GM12891 (cell line): ENCODE measurements at regions not wholly inside any gene's neighbourhood (a gene's known extent, or its start where the extent isn't known, plus 50 kb on each side); places are given as distances from the start of the nearest gene placed in this dataset.

Experiments used
- DNase-seq: peaks from one replicate; pipeline ENCODE4 v3.0.0; 2011; ENCODE audit warnings: low spot score; ENCODE audit not compliant: insufficient read length
- FAIRE-seq: peaks from 2 replicates; lab custom pipeline; 2011; peaks lifted over from hg19 to GRCh38; lab: Jason Lieb, UNC
- PAX5 ChIP-seq: IDR thresholded peaks from 2 replicates; pipeline ENCODE4 v1.6.1; 2011; ENCODE audit warnings: low read length, moderate library complexity, mild to moderate bottlenecking; ENCODE audit not compliant: insufficient read depth, severe bottlenecking
- POLR2A ChIP-seq: IDR thresholded peaks from 2 replicates; pipeline ENCODE4 v1.6.1; 2011; ENCODE audit warnings: low read depth, low read length, control low read depth
- POLR2AphosphoS5 ChIP-seq: IDR thresholded peaks from 2 replicates; pipeline ENCODE4 v1.6.1; 2011; ENCODE audit warnings: low read depth, low read length, control low read depth
- POU2F2 ChIP-seq: IDR thresholded peaks from 2 replicates; pipeline ENCODE4 v1.6.1; 2011; ENCODE audit warnings: low read depth, mild to moderate bottlenecking, control low read depth, low read length, moderate library complexity
- SPI1 ChIP-seq: IDR thresholded peaks from 2 replicates; pipeline ENCODE4 v1.6.1; 2011; ENCODE audit warnings: low read depth, low read length, control low read depth
- TAF1 ChIP-seq: IDR thresholded peaks from 2 replicates; pipeline ENCODE4 v1.6.1; 2011; ENCODE audit warnings: low read depth, low read length, control low read depth

- no peak for DNase-seq
- TF ChIP-seq POU2F2 = no peak
- no peak for TF ChIP-seq SPI1
- FAIRE-seq = no peak
These were observed 506.5 kb downstream of the MN1 start for GRCh38 chr22:27295040-27295439.

GRCh38 chr22:27295605-27296004 lies 506.0 kb downstream of the MN1 start:
- TF ChIP-seq PAX5 (no peak), POU2F2 (no peak), POLR2A (no peak), POLR2AphosphoS5 (no peak), SPI1 (no peak), TAF1 (no peak)
- FAIRE-seq = no peak

GRCh38 chr22:27296091-27296675 lies 505.4 kb downstream of the MN1 start:
- FAIRE-seq (no peak), DNase-seq (no peak)
- TF ChIP-seq POLR2AphosphoS5 (no peak), POU2F2 (no peak), TAF1 (no peak), POLR2A (no peak), PAX5 (no peak), SPI1 (no peak)

More at GRCh38 chr22:27295605-27296004, 506.0 kb downstream of the MN1 start:
- DNase-seq = no peak

GRCh38 chr22:27297125-27297524 lies 504.4 kb downstream of the MN1 start:
- TF ChIP-seq POU2F2 (no peak), SPI1 (no peak), POLR2AphosphoS5 (no peak), PAX5 (no peak), TAF1 (no peak), POLR2A (no peak)
- DNase-seq = no peak
- no peak for FAIRE-seq

- FAIRE-seq = no peak
- no peak for DNase-seq
- TF ChIP-seq PAX5 (no peak), SPI1 (no peak), POU2F2 (no peak), TAF1 (no peak), POLR2A (no peak), POLR2AphosphoS5 (no peak)
These were observed 503.2 kb downstream of the MN1 start for GRCh38 chr22:27298332-27298731.

GRCh38 chr22:27298742-27299141 lies 502.8 kb downstream of the MN1 start:
- DNase-seq (no peak), FAIRE-seq (no peak)
- TF ChIP-seq POU2F2 (no peak), TAF1 (no peak), POLR2AphosphoS5 (no peak), PAX5 (no peak), SPI1 (no peak)

- no peak for FAIRE-seq
- no peak for DNase-seq
- TF ChIP-seq POLR2AphosphoS5 = no peak
- no peak for TF ChIP-seq POU2F2
- TF ChIP-seq PAX5 = no peak
- TF ChIP-seq TAF1 = no peak
These were observed 502.1 kb downstream of the MN1 start for GRCh38 chr22:27299181-27300085.

- FAIRE-seq (no peak), DNase-seq (no peak)
- TF ChIP-seq POLR2AphosphoS5 (no peak), POLR2A (no peak), PAX5 (no peak), TAF1 (no peak), SPI1 (no peak), POU2F2 (no peak)
These were observed 500.8 kb downstream of the MN1 start for GRCh38 chr22:27300536-27301285.

GRCh38 chr22:27302501-27302900 lies 499.1 kb downstream of the MN1 start:
- FAIRE-seq (no peak), DNase-seq (no peak)
- no peak for TF ChIP-seq POU2F2
- TF ChIP-seq PAX5 = no peak
- no peak for TF ChIP-seq SPI1
- TF ChIP-seq POLR2AphosphoS5 = no peak
- no peak for TF ChIP-seq TAF1
- TF ChIP-seq POLR2A = no peak

GRCh38 chr22:27303718-27304117 lies 497.8 kb downstream of the MN1 start:
- FAIRE-seq (no peak), DNase-seq (no peak)
- TF ChIP-seq TAF1 (no peak), POLR2AphosphoS5 (no peak), POU2F2 (no peak), POLR2A (no peak), PAX5 (no peak)
